TTC549 (cell line): ENCODE measurements at regions not wholly inside any gene's neighbourhood (a gene's known extent, or its start where the extent isn't known, plus 50 kb on each side); places are given as distances from the start of the nearest gene placed in this dataset.
"Not testable (repeated sequence)": the region's sequence is repeated elsewhere in the genome, so short reads cannot be mapped to it uniquely, and the experiment has no call there.

Source experiments
- FAIRE-seq: peaks from 2 replicates; lab custom pipeline; 2012; peaks lifted over from hg19 to GRCh38; lab: Jason Lieb, UNC

GRCh38 chr4:103996064-103996463 lies 276.3 kb upstream of the TACR3 start:
- peak; percentile 92 for FAIRE-seq

- peak; percentile 68 for FAIRE-seq
These were observed 274.3 kb upstream of the TACR3 start for GRCh38 chr4:103994059-103994458.

- no peak for FAIRE-seq
These were observed 262.7 kb upstream of the TACR3 start for GRCh38 chr4:103982454-103982853.

- FAIRE-seq = no peak
These were observed 228.6 kb upstream of the TACR3 start for GRCh38 chr4:103948244-103949018.

GRCh38 chr4:103947617-103948016 lies 227.8 kb upstream of the TACR3 start:
- FAIRE-seq = no peak

- FAIRE-seq = not testable (repeated sequence)
These were observed 227.0 kb upstream of the TACR3 start for GRCh38 chr4:103946621-103947268.

- FAIRE-seq = no peak
These were observed 218.7 kb upstream of the TACR3 start for GRCh38 chr4:103938488-103938887.

GRCh38 chr4:103936653-103937145 lies 216.9 kb upstream of the TACR3 start:
- FAIRE-seq = no peak

- FAIRE-seq = peak; percentile 94
These were observed 214.5 kb upstream of the TACR3 start for GRCh38 chr4:103934178-103934789.

GRCh38 chr4:103928370-103928769 lies 208.6 kb upstream of the TACR3 start:
- FAIRE-seq = no peak

GRCh38 chr4:103923551-103923950 lies 203.8 kb upstream of the TACR3 start:
- FAIRE-seq = no peak

GRCh38 chr4:103918214-103918613 lies 198.4 kb upstream of the TACR3 start:
- FAIRE-seq = no peak

GRCh38 chr4:103915224-103915869 lies 195.6 kb upstream of the TACR3 start:
- peak; percentile 91 for FAIRE-seq

- no peak for FAIRE-seq
These were observed 187.6 kb upstream of the TACR3 start for GRCh38 chr4:103907414-103907813.

GRCh38 chr4:103904123-103904522 lies 184.3 kb upstream of the TACR3 start:
- no peak for FAIRE-seq

GRCh38 chr4:103902730-103903129 lies 182.9 kb upstream of the TACR3 start:
- FAIRE-seq = no peak

- FAIRE-seq = no peak
These were observed 176.2 kb upstream of the TACR3 start for GRCh38 chr4:103895876-103896465.

GRCh38 chr4:103892586-103892985 lies 172.8 kb upstream of the TACR3 start:
- no peak for FAIRE-seq

- no peak for FAIRE-seq
These were observed 167.4 kb upstream of the TACR3 start for GRCh38 chr4:103887191-103887590.

GRCh38 chr4:103885152-103885551 lies 165.4 kb upstream of the TACR3 start:
- no peak for FAIRE-seq

- no peak for FAIRE-seq
These were observed 147.5 kb upstream of the TACR3 start for GRCh38 chr4:103867311-103867710.

GRCh38 chr4:103853627-103854026 lies 133.8 kb upstream of the TACR3 start:
- FAIRE-seq = no peak
